ENCODE measurements at regions not wholly inside any gene's neighbourhood (a gene's known extent, or its start where the extent isn't known, plus 50 kb on each side); places are given as distances from the start of the nearest gene placed in this dataset.

DNA sequence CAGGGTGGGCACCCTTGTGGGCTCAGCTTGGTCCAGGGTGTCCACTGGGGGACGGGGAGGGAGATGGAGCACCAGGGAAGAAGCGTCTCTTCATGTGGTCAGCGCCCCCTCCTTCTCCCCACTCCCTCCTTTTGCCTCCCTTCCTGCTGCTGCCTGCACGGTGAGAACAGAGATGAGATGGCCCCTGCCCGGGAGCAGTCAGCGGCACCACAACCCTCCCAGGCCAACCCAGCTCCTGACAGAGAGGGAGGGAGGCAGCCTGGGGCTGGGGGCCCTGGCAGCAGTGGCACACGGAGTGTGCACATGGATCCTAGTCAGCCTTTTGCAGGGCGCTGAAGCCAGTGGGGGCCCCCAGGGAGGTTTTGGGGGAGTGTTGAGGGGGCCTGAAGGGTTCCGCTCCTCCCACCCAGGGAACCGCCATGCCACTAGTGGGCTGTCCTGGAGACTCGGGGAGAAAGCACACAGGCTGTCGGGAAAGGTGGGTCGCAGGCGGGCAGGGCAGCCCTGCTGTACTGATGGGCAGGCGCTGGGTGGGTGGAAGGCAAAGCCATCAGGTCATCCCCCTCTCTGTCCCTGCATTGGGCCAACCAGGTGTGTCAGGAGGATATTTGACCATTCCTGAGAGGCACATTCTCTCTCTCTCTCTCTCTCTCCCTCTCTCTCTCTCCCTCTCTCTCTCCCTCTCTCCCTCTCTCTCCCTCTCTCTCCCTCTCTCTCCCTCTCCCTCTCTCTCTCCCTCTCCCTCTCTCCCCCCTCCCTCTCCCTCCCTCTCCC lies 94.3 kb upstream of the BHLHE23 start:
- Histone ChIP-seq H3K27ac (ENCODE audit: low read depth in 2 of 2, low read length in 1 of 2) (no peak overlapping the region), H3K79me2 (ENCODE audit: insufficient read depth) (no peaks in the 10 kb centered on the region), H3K27me3 (ENCODE audit: insufficient read depth) (peaks cover 6% of the 10 kb centered on the region; the same call in 1 of the 2 replicates), H3K9me2 (no peaks in the 10 kb centered on the region), H3K4me2 (no peak overlapping the region), H3K36me3 (replicated peaks in 1 of 2; ENCODE audit: control insufficient read depth in 1 of 2, insufficient read depth in 2 of 2, low read length in 1 of 2) (no peaks in the 10 kb centered on the region), H3K4me1 (ENCODE audit: control insufficient read depth in 1 of 2, insufficient read depth in 2 of 2, low read depth in 1 of 2, low read length in 1 of 2) (no peaks in the 10 kb centered on the region; a peak in 1 of 4 replicates), H3K9me3 (no peaks in the 10 kb centered on the region), H3F3A (replicated peaks; ENCODE audit: insufficient read depth) (no peaks in the 10 kb centered on the region), H3K9ac (no peak overlapping the region), H4K20me1 (ENCODE audit: insufficient read depth) (no peaks in the 10 kb centered on the region), H2AFZ (ENCODE audit: low read depth) (no peak overlapping the region), H3K4me3 (ENCODE audit: low read depth in 2 of 2, low read length in 1 of 2) (no peak overlapping the region)
- no peak for DNase-seq
- TF ChIP-seq GATA2 (CRISPR knock-in tag; IDR thresholded peaks at IDR 0.05): no peak
- TF ChIP-seq RXRA (IDR thresholded peaks at IDR 0.05; ENCODE audit: borderline replicate concordance, low read depth): no peak
- TF ChIP-seq, protein P1, sequence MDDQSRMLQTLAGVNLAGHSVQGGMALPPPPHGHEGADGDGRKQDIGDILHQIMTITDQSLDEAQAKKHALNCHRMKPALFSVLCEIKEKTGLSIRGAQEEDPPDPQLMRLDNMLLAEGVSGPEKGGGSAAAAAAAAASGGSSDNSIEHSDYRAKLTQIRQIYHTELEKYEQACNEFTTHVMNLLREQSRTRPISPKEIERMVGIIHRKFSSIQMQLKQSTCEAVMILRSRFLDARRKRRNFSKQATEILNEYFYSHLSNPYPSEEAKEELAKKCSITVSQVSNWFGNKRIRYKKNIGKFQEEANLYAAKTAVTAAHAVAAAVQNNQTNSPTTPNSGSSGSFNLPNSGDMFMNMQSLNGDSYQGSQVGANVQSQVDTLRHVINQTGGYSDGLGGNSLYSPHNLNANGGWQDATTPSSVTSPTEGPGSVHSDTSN (IDR thresholded peaks at IDR 0.05): no peak
- no peak for TF ChIP-seq RAD21 (IDR thresholded peaks at IDR 0.05; ENCODE audit: low read length)
- no peak for TF ChIP-seq SIN3A (IDR thresholded peaks at IDR 0.05; ENCODE audit: borderline replicate concordance, low read depth, low read length)
- no peak for TF ChIP-seq RFX5 (IDR thresholded peaks at IDR 0.05; ENCODE audit: low read length)
- TF ChIP-seq, protein P2, sequence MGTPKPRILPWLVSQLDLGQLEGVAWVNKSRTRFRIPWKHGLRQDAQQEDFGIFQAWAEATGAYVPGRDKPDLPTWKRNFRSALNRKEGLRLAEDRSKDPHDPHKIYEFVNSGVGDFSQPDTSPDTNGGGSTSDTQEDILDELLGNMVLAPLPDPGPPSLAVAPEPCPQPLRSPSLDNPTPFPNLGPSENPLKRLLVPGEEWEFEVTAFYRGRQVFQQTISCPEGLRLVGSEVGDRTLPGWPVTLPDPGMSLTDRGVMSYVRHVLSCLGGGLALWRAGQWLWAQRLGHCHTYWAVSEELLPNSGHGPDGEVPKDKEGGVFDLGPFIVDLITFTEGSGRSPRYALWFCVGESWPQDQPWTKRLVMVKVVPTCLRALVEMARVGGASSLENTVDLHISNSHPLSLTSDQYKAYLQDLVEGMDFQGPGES (IDR thresholded peaks at IDR 0.05; ENCODE audit: low read depth, low read length): no peak
- no peak for TF ChIP-seq TAF1 (IDR thresholded peaks at IDR 0.05; ENCODE audit: borderline replicate concordance, low read depth, low read length)
- no peak for TF ChIP-seq ELF1 (IDR thresholded peaks at IDR 0.05)
- no peak for TF ChIP-seq FOXM1 (IDR thresholded peaks at IDR 0.05; ENCODE audit: low read depth)
- TF ChIP-seq MEF2A (IDR thresholded peaks at IDR 0.05; ENCODE audit: borderline replicate concordance, low read depth): no peak
- no peak for TF ChIP-seq EP300 (IDR thresholded peaks at IDR 0.05; ENCODE audit: borderline replicate concordance in 1 of 2, low read depth in 1 of 2, low read length in 1 of 2)
- TF ChIP-seq EZH2phosphoT487 (IDR thresholded peaks at IDR 0.05; ENCODE audit: borderline replicate concordance, low read depth): no peak
- no peak for TF ChIP-seq FOXJ3 (CRISPR knock-in tag; IDR thresholded peaks at IDR 0.05)
- no peak for TF ChIP-seq SMC3 (IDR thresholded peaks at IDR 0.05; ENCODE audit: low read depth, low read length)
- no peak for TF ChIP-seq CHD2 (IDR thresholded peaks at IDR 0.05; ENCODE audit: low read length, partially characterized antibody)
- no peak for TF ChIP-seq JUND (IDR thresholded peaks at IDR 0.05)
- no peak for TF ChIP-seq GABPA (IDR thresholded peaks at IDR 0.05; ENCODE audit: low read depth)
- ChIA-PET CTCF (no interaction called here), POLR2A (no interaction called here)
- WGBS (ENCODE audit: low lambda C conversion rate): 11% methylated on average over 10 of the region's 15 CpGs

Data from SK-N-SH (cell line).